SK-N-SH (cell line): ENCODE measurements at regions not wholly inside any gene's neighbourhood (a gene's known extent, or its start where the extent isn't known, plus 50 kb on each side); places are given as distances from the start of the nearest gene placed in this dataset.

Source experiments
- CTCF ChIP-seq: fragments of 200-600 bp; sonication (generic); IDR thresholded peaks from 2 replicates; pipeline ENCODE4 v1.6.1; 2017; ENCODE audit warnings: antibody characterized with exemption, mild to moderate bottlenecking, moderate library complexity
- FOSL2 ChIP-seq: IDR thresholded peaks from 2 replicates; pipeline ENCODE4 v1.4.0; 2012; ENCODE audit warnings: low read depth, mild to moderate bottlenecking, moderate library complexity, borderline replicate concordance
- JUND ChIP-seq: IDR thresholded peaks from 2 replicates; pipeline ENCODE4 v1.4.0; 2012
- MXI1 ChIP-seq: IDR thresholded peaks from 2 replicates; pipeline ENCODE4 v1.6.1; 2012; ENCODE audit warnings: mild to moderate bottlenecking, low read depth, low read length, improper control_type of control experiment
- POLR2AphosphoS5 ChIP-seq: IDR thresholded peaks from 2 replicates; pipeline ENCODE4 v1.6.1; 2012; ENCODE audit warnings: low read depth, low read length
- REST ChIP-seq: IDR thresholded peaks from 2 replicates; pipeline ENCODE4 v1.6.1; 2012; ENCODE audit warnings: mild to moderate bottlenecking, low read depth, low read length, moderate library complexity
- SMC3 ChIP-seq: IDR thresholded peaks from 2 replicates; pipeline ENCODE4 v1.6.1; 2012; ENCODE audit warnings: low read depth, low read length, improper control_type of control experiment
- USF2 ChIP-seq: fragments of 150-350 bp; IDR thresholded peaks from 2 replicates; pipeline ENCODE4 v1.6.1; 2017; ENCODE audit warnings: antibody characterized with exemption, low read length, low read depth, borderline replicate concordance
- ZBTB33 ChIP-seq: IDR thresholded peaks from 2 replicates; pipeline ENCODE4 v1.4.0; 2012; ENCODE audit warnings: low read depth, borderline replicate concordance

- TF ChIP-seq REST = no peak
- no peak for TF ChIP-seq SMC3
- no peak for TF ChIP-seq ZBTB33
- no peak for TF ChIP-seq CTCF
- no peak for TF ChIP-seq FOSL2
- TF ChIP-seq JUND = no peak
- no peak for TF ChIP-seq POLR2AphosphoS5
- TF ChIP-seq USF2 = no peak
- no peak for TF ChIP-seq MXI1
Measured at GRCh38 chr7:37557571-37558209, 109.0 kb upstream of the ELMO1 start.
